HG03457 (cell line): ENCODE measurements at regions not wholly inside any gene's neighbourhood (a gene's known extent, or its start where the extent isn't known, plus 50 kb on each side); places are given as distances from the start of the nearest gene placed in this dataset.

Experiments used
- ATAC-seq: cut with Tn5 transposase; IDR thresholded peaks from one replicate; pipeline ENCODE4 v1.9.1; 2021; ENCODE audit warnings: moderate number of reproducible peaks; ENCODE audit not compliant: unreplicated experiment

- no peak for ATAC-seq
These were observed 65.4 kb upstream of the VRK2 start for GRCh38 chr2:57981083-57981768.

GRCh38 chr2:57987835-57988573, 58.6 kb upstream of the VRK2 start:
- no peak for ATAC-seq

- ATAC-seq = no peak
These were observed 56.4 kb upstream of the VRK2 start for GRCh38 chr2:57990118-57990725.
